ENCODE measurements at regions not wholly inside any gene's neighbourhood (a gene's known extent, or its start where the extent isn't known, plus 50 kb on each side); places are given as distances from the start of the nearest gene placed in this dataset.
"Not testable (repeated sequence)": the region's sequence is repeated elsewhere in the genome, so short reads cannot be mapped to it uniquely, and the experiment has no call there.

DNA sequence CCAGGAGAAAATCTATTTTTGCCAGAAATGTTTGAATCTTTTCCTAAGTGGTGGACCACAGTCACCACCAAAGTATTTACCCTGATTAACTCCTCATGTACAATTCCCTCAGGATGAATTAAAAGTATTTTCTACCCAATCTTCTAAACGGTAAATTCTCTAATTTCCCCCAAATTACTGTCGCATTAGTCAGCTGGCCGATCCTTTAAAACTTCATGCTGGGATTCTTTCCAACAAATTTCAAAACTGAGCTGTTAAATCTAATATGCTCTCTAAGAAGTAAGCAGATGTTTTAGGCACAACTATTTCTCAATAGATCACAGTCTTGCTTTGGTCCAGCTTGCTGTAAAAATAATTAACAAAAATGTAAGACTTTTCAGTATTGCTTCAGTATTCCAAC, 447.2 kb downstream of the FRK start:
- ATAC-seq (ENCODE audit: low read depth) (no peak), DNase-seq (ENCODE audit: low spot score in 2 of 2) (no peak)
- Mint-ChIP-seq H3K36me3 (no peaks in the 10 kb centered on the region), H3K27ac (no peak overlapping the region), H3K4me3 (no peak overlapping the region), H3K27me3 (no peaks in the 10 kb centered on the region), H3K9me3 (peaks cover 2% of the 10 kb centered on the region), H3K4me1 (no peaks in the 10 kb centered on the region)

DNA sequence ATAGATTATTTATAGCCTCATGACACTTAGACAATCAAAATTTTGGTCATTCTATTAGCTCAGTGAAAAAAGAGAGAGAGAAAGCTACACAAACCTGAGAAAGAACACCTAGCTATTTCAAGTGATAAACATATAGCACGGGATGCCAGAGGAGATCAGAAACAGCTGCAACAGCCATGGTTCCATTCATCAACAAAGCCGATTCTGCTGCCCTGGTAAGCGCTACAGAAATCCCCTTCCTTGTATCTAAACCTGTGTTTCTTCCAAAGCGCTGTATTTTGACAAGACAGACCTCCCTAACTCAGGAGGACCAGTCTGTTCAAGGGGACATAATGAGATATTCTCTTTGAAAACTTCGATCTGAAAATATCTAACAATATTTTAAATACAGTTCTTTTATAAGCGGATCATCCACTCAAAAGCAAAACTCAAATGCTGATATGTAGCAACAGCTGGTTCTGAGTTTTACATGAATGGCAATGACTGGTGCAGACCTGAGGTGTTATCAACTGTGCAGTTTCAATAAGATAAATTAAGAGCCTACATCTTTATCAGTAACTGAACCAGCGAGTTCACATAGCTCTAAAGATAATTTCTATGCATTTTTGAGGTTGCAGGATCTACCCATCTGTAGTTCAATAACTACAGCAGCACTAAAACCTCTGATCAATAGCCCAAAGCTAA, 447.8 kb downstream of the FRK start:
- DNase-seq (ENCODE audit: low spot score in 2 of 2) (no peak), ATAC-seq (ENCODE audit: low read depth) (no peak)
- H3K4me3 Mint-ChIP-seq, result no peak overlapping the region
- no peaks in the 10 kb centered on the region for H3K4me1 Mint-ChIP-seq
- no peaks in the 10 kb centered on the region for H3K27me3 Mint-ChIP-seq
- H3K36me3 Mint-ChIP-seq, result no peaks in the 10 kb centered on the region
- peaks cover 2% of the 10 kb centered on the region for H3K9me3 Mint-ChIP-seq
- no peak overlapping the region for H3K27ac Mint-ChIP-seq

DNA sequence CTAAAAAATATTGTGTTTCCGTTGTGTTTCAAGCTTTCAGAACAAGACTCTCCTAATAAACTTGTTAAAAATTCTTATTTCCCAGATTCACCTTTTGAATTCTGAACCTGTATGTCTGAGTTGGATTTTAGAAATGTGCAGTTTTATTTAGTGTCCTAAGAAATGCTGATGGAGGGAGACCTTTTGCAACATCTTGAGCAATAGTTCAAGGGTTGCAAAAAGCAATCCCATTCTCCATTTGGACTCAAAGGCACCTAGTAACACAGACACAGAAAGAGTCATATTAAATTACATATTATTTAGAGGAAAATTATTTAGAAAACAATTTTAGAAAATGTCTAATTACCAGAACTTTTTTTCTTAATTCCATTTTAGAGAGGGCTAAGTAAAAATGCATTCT, 448.5 kb downstream of the FRK start:
- Mint-ChIP-seq H3K4me1 (no peaks in the 10 kb centered on the region), H3K4me3 (no peak overlapping the region), H3K9me3 (peaks cover 2% of the 10 kb centered on the region), H3K36me3 (no peaks in the 10 kb centered on the region), H3K27ac (no peak overlapping the region), H3K27me3 (no peaks in the 10 kb centered on the region)
- DNase-seq (ENCODE audit: low spot score in 2 of 2), result no peak
- no peak for ATAC-seq (ENCODE audit: low read depth)

DNA sequence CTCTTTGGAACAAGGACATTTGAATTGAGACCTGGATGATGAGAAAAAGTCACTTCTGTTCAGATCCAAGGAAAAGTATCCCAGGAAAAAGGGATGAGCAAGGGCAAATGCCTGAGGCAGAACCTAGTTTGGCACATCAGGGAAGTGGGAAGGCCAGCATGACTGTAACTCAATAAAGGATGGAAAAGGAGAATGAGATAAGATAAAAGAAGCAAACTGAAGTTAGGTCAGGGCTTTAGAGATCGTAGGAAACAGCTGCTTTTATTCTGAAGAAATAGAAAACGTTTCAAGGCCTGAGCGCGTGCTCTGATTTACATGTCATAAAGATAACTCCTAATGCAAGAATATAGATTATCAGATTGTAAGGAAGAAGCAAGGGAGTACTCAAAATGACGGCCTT, 450.0 kb downstream of the FRK start:
- no peak overlapping the region for H3K27ac Mint-ChIP-seq
- peaks cover 2% of the 10 kb centered on the region for H3K9me3 Mint-ChIP-seq
- H3K4me3 Mint-ChIP-seq, result no peak overlapping the region
- ATAC-seq (ENCODE audit: low read depth) (no peak), DNase-seq (ENCODE audit: low spot score in 2 of 2) (no peak)
- H3K27me3 Mint-ChIP-seq, result no peaks in the 10 kb centered on the region
- no peaks in the 10 kb centered on the region for H3K36me3 Mint-ChIP-seq
- no peaks in the 10 kb centered on the region for H3K4me1 Mint-ChIP-seq

DNA sequence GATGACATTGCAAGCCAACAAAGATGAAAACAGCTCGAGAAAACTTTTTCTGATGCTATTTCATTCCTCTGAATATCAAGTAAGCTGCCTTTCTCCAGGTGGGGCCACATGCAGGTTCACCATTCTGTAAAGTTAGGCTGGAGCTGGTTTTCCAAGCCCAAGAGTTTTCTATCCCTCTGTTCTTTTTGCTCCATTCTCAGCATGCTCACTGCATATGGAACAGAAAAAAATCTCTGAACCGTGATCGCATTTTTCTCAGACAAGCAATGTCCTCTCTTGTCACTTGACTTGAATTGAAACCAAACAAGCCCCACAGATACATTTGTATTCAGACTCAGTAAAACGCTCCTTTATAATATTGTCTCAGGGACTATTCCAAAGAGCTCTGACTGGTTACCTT, 451.6 kb downstream of the FRK start:
- H3K36me3 Mint-ChIP-seq, result no peaks in the 10 kb centered on the region
- no peak overlapping the region for H3K4me3 Mint-ChIP-seq
- DNase-seq (ENCODE audit: low spot score in 2 of 2) (no peak), ATAC-seq (ENCODE audit: low read depth) (no peak)
- H3K27me3 Mint-ChIP-seq, result no peaks in the 10 kb centered on the region
- H3K27ac Mint-ChIP-seq, result no peak overlapping the region
- peaks cover 2% of the 10 kb centered on the region for H3K9me3 Mint-ChIP-seq
- no peaks in the 10 kb centered on the region for H3K4me1 Mint-ChIP-seq

DNA sequence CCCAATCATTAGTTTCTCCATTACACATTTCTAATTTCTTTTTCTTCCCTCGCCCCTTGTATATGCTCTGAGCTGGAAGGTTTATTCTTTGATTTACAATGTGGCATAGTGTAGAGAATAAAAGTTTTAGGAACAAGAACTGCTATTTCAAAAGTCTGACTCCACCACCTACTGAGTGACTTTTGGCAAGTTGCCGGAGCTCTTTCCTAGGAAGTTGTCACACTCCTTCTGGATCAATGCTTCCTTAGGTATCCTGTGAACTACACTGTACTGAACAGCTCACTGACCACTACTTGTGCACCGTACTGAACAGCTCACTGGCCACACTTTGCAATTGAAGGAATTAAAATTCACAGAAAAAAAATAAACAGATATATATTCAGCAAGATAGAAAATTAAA, 458.2 kb downstream of the FRK start:
- no peaks in the 10 kb centered on the region for H3K36me3 Mint-ChIP-seq

DNA sequence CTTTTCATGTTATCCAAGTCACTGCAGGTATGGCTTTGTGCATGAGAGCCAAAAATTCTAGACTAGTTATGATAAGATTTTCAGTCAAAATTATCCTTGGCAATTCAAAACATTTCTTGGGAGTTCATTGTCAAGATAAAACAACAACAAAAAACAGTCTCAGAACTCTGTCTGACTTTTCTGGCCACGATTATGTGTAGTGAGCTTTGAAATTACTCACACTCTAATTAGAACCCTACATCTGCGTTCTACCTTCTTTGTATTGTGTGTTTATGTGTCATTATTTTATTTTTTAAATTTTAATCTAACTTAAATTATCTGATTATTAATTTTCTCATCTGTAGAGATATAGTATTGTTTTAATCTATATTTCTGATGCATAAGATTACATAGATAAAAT, 459.2 kb downstream of the FRK start:
- Mint-ChIP-seq H3K27me3 (no peaks in the 10 kb centered on the region), H3K9me3 (peaks cover 4% of the 10 kb centered on the region), H3K27ac (no peak overlapping the region), H3K36me3 (no peaks in the 10 kb centered on the region), H3K4me3 (no peak overlapping the region), H3K4me1 (no peaks in the 10 kb centered on the region)
- DNase-seq (ENCODE audit: low spot score in 2 of 2) (no peak), ATAC-seq (ENCODE audit: low read depth) (no peak)

More for the DNA sequence above, 458.2 kb downstream of the FRK start:
- no peaks in the 10 kb centered on the region for H3K4me1 Mint-ChIP-seq
- H3K27me3 Mint-ChIP-seq, result no peaks in the 10 kb centered on the region
- no peak for ATAC-seq (ENCODE audit: low read depth)
- H3K27ac Mint-ChIP-seq, result no peak overlapping the region
- peaks cover 4% of the 10 kb centered on the region for H3K9me3 Mint-ChIP-seq
- no peak for DNase-seq (ENCODE audit: low spot score in 2 of 2)
- no peak overlapping the region for H3K4me3 Mint-ChIP-seq

DNA sequence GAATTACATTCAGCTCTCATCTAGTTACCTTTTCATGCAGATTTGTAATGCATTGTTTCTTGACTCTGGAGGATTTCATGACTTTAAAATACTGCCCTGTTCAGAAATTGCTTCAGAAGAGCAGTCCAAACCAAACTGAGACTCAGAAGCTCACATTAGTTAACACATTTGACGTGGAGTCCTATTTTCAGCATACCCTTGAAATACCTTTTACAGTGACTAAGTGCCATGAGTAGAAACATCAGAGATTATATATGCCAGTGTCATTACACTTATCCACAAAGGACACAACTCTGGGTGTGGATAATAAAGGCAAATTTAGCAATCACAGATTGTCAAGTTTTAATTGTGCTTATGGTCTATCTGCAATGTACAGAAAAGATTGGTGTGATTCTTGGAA, 459.6 kb downstream of the FRK start:
- Mint-ChIP-seq H3K4me1 (no peaks in the 10 kb centered on the region), H3K36me3 (no peaks in the 10 kb centered on the region), H3K27me3 (no peaks in the 10 kb centered on the region), H3K27ac (no peak overlapping the region), H3K9me3 (peaks cover 4% of the 10 kb centered on the region), H3K4me3 (no peak overlapping the region)
- ATAC-seq (ENCODE audit: low read depth) (no peak), DNase-seq (ENCODE audit: low spot score in 2 of 2) (no peak)

DNA sequence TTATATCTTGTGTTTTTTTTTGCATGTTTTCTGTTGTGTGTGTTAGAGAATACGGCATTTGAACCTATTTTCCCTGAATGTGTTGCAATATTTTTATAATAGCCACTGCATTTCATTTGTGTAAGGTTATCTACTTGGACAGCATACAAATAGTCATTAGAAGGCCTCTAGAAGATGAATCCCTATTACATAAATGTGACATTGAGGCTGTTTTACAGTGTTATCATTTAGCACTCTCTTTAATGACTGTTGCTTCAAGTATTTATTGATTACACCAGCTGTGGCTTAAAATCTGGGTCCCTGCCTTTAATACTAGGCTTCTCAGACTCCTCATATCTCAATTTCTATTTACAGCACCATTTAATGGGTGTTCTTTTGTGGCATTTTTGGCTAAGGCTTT, 465.8 kb downstream of the FRK start:
- ATAC-seq (ENCODE audit: low read depth), result no peak
- H3K4me3 Mint-ChIP-seq, result no peak overlapping the region
- H3K27ac Mint-ChIP-seq, result no peak overlapping the region
- H3K4me1 Mint-ChIP-seq, result no peaks in the 10 kb centered on the region
- H3K27me3 Mint-ChIP-seq, result no peaks in the 10 kb centered on the region
- no peaks in the 10 kb centered on the region for H3K36me3 Mint-ChIP-seq
- H3K9me3 Mint-ChIP-seq, result peaks cover 6% of the 10 kb centered on the region
- DNase-seq (ENCODE audit: low spot score in 2 of 2), result no peak

DNA sequence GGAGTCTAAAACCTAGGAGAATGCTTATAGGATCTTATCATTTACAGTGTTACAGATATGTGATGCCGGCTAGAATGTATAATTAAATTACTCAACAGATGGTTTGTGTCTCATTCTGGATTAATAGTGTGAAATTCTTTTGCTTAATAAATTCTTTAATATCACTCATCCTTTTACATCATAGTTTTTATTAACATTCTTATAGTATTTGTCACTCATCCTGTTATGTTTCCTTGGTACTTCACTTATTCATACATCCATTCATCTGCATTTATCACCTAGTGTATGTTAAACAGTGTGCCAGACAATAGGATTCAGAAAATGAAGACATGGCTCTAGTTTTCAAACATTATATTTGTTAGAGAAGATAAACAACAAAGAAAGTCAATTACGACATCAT, 468.7 kb downstream of the FRK start:
- ATAC-seq (ENCODE audit: low read depth) (no peak), DNase-seq (ENCODE audit: low spot score in 2 of 2) (no peak)
- Mint-ChIP-seq H3K4me3 (no peak overlapping the region), H3K27me3 (no peaks in the 10 kb centered on the region), H3K9me3 (peaks cover 2% of the 10 kb centered on the region), H3K27ac (no peak overlapping the region), H3K4me1 (no peaks in the 10 kb centered on the region), H3K36me3 (no peaks in the 10 kb centered on the region)

DNA sequence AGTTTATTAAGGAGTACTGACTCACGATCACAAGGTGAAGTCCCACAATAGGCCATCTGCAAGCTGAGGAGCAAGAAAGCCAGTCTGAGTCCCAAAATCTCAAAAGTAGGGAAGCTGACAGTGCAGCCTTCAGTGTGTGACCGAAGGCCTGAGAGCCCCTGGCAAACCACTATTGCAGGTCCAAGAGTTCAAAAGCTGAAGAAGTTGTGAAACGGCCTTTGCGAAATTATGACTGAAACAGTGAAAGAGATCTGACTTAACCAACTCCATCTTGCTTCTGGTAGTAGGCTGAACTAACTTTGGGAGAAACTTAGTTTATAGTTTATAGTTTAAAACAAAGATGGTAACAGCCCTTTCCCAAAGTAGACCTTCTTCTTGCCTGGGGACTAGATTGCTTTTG, 471.6 kb downstream of the FRK start:
- H3K4me1 Mint-ChIP-seq; H3K27me3 Mint-ChIP-seq; H3K27ac Mint-ChIP-seq; ATAC-seq (ENCODE audit: low read depth); H3K9me3 Mint-ChIP-seq; H3K4me3 Mint-ChIP-seq; DNase-seq (ENCODE audit: low spot score in 2 of 2); H3K36me3 Mint-ChIP-seq: not testable (repeated sequence)

DNA sequence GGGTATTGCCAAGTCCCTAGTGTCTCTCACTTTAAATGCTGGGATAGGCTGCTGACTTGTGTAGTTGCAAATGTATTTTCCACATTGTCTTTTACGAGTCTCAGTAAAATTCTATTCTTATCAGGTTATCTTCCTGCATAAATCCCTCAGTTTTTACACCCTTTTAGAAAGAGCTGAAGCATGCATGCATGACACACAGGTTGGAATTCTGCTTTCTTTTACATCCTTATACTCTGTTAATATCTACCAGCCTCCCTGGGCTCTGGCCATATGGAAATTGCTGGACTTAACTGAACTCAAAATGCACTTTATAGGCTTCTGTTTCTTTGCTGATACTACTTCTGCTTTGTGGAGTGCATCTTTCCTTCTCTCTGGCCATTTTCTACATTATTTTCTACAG, 477.4 kb downstream of the FRK start:
- Mint-ChIP-seq H3K27ac (no peak overlapping the region), H3K9me3 (peaks cover 4% of the 10 kb centered on the region), H3K27me3 (no peaks in the 10 kb centered on the region), H3K4me3 (no peak overlapping the region), H3K4me1 (no peaks in the 10 kb centered on the region), H3K36me3 (no peaks in the 10 kb centered on the region)
- no peak for DNase-seq (ENCODE audit: low spot score in 2 of 2)
- ATAC-seq (ENCODE audit: low read depth), result no peak

DNA sequence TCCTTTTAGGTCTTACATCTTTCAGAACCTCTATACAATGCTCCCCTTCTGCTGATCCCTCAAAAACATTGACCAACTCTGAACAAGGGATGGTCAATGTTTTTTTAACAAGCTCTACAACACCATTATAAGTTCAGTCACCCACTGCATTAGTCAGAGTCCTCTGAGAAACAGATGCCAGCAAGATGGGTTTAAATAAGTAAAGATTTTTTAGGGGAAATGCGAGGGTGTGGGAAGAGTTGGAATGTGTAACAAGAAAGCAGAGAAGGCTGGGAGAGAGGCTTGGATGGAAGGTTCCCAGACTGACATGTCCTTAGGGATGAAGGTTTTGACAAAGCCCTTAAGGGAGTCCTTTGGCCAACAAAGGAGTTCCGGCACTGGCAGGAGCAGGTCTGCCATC, 478.3 kb downstream of the FRK start:
- no peak overlapping the region for H3K4me3 Mint-ChIP-seq
- no peaks in the 10 kb centered on the region for H3K27me3 Mint-ChIP-seq
- DNase-seq (ENCODE audit: low spot score in 2 of 2), result no peak
- no peaks in the 10 kb centered on the region for H3K4me1 Mint-ChIP-seq
- H3K9me3 Mint-ChIP-seq, result peaks cover 5% of the 10 kb centered on the region
- H3K36me3 Mint-ChIP-seq, result no peaks in the 10 kb centered on the region
- H3K27ac Mint-ChIP-seq, result no peak overlapping the region
- ATAC-seq (ENCODE audit: low read depth), result no peak

DNA sequence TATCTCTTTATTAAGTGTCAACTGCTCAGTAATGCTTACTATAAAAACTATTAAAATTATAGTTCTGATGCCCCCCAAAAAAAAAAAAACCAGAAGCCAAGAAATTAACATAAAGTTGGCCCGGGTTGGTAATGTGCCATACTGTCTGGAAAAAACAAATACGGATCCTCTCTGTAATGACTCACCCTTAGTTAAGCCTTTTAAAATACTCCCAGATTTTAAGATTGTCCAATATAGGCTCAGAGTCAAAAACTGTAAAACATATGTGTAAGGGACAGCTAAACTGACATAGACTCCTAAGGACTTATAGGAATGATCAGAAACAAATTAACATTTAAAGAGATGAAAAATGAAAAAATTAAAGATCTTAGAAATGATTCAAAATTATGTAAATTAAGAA, 481.1 kb downstream of the FRK start:
- H3K9me3 Mint-ChIP-seq; H3K4me3 Mint-ChIP-seq; ATAC-seq (ENCODE audit: low read depth); H3K27ac Mint-ChIP-seq; DNase-seq (ENCODE audit: low spot score in 2 of 2); H3K36me3 Mint-ChIP-seq; H3K4me1 Mint-ChIP-seq; H3K27me3 Mint-ChIP-seq: not testable (repeated sequence)

DNA sequence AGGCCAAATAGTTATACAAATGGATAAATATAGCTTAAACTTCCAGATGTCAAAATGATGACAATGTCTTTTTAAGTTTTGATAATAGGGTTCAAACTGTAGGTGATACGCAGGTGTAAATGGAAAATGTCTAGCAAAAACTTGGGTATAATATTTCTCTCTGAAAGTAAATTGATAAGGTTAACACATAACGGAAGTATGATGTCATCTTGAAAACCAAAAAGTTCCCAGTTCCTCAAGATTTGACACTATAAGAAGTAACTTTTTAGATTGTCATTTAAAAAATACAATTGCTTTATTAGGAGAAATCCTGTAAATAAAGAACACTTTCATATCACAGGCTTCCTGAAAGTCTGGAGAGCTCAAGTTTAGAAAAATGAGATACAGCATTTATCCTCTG, 483.4 kb downstream of the FRK start:
- Mint-ChIP-seq H3K4me3 (no peak overlapping the region), H3K27me3 (no peaks in the 10 kb centered on the region), H3K36me3 (no peaks in the 10 kb centered on the region), H3K4me1 (no peaks in the 10 kb centered on the region), H3K27ac (no peak overlapping the region), H3K9me3 (peaks cover 4% of the 10 kb centered on the region)
- ATAC-seq (ENCODE audit: low read depth) (no peak), DNase-seq (ENCODE audit: low spot score in 2 of 2) (no peak)

Data from memory B cell (primary cell).